ENCODE measurements at regions not wholly inside any gene's neighbourhood (a gene's known extent, or its start where the extent isn't known, plus 50 kb on each side); places are given as distances from the start of the nearest gene placed in this dataset.

GRCh38 chr13:40402931-40403431, 263.5 kb downstream of the FOXO1 start:
- POLR2A ChIA-PET, result no interaction called here
- peak overlapping the region; percentile 47 for H3K27ac ChIP-seq (ENCODE audit: low read depth, low read length)
- DNase-seq (ENCODE audit: low read depth, low spot score), result no peak
- no peak for TF ChIP-seq CTCF (IDR thresholded peaks at IDR 0.05; ENCODE audit: low read depth, low read length)
- H3K4me3 ChIP-seq (ENCODE audit: low read depth, low read length), result no peak overlapping the region
- no peaks in the 10 kb centered on the region for H3K27me3 ChIP-seq (ENCODE audit: control insufficient read depth, insufficient read depth, low read length)
- no peaks in the 10 kb centered on the region for H3K9me3 ChIP-seq (ENCODE audit: control insufficient read depth, insufficient read depth, low read length)
- CTCF ChIA-PET, result no interaction called here

GRCh38 chr13:40403509-40404241, 262.8 kb downstream of the FOXO1 start:
- Histone ChIP-seq H3K9me3 (ENCODE audit: control insufficient read depth, insufficient read depth, low read length) (no peaks in the 10 kb centered on the region), H3K27me3 (ENCODE audit: control insufficient read depth, insufficient read depth, low read length) (no peaks in the 10 kb centered on the region), H3K4me3 (ENCODE audit: low read depth, low read length) (no peak overlapping the region), H3K27ac (ENCODE audit: low read depth, low read length) (no peak overlapping the region)
- ChIA-PET CTCF (no interaction called here), POLR2A (no interaction called here)
- no peak for DNase-seq (ENCODE audit: low read depth, low spot score)
- no peak for TF ChIP-seq CTCF (IDR thresholded peaks at IDR 0.05; ENCODE audit: low read depth, low read length)

GRCh38 chr13:40404407-40404806, 262.0 kb downstream of the FOXO1 start:
- ChIA-PET CTCF (no interaction called here), POLR2A (no interaction called here)

GRCh38 chr13:40404967-40405716, 261.3 kb downstream of the FOXO1 start:
- Histone ChIP-seq H3K27me3 (ENCODE audit: control insufficient read depth, insufficient read depth, low read length) (no peaks in the 10 kb centered on the region), H3K27ac (ENCODE audit: low read depth, low read length) (no peak overlapping the region), H3K9me3 (ENCODE audit: control insufficient read depth, insufficient read depth, low read length) (no peaks in the 10 kb centered on the region), H3K4me3 (ENCODE audit: low read depth, low read length) (no peak overlapping the region)
- TF ChIP-seq CTCF (IDR thresholded peaks at IDR 0.05; ENCODE audit: low read depth, low read length), result no peak
- CTCF ChIA-PET, result no interaction called here
- POLR2A ChIA-PET, result no interaction called here
- DNase-seq (ENCODE audit: low read depth, low spot score), result no peak

More at GRCh38 chr13:40404407-40404806, 262.0 kb downstream of the FOXO1 start:
- H3K4me3 ChIP-seq (ENCODE audit: low read depth, low read length), result no peak overlapping the region
- H3K9me3 ChIP-seq (ENCODE audit: control insufficient read depth, insufficient read depth, low read length), result no peaks in the 10 kb centered on the region
- DNase-seq (ENCODE audit: low read depth, low spot score), result no peak
- no peaks in the 10 kb centered on the region for H3K27me3 ChIP-seq (ENCODE audit: control insufficient read depth, insufficient read depth, low read length)
- no peak for TF ChIP-seq CTCF (IDR thresholded peaks at IDR 0.05; ENCODE audit: low read depth, low read length)
- H3K27ac ChIP-seq (ENCODE audit: low read depth, low read length), result no peak overlapping the region

Data from AG04450 (cell line).